ENCODE measurements at regions not wholly inside any gene's neighbourhood (a gene's known extent, or its start where the extent isn't known, plus 50 kb on each side); places are given as distances from the start of the nearest gene placed in this dataset.

GRCh38 chr2:144681389-144681788 lies 161.5 kb upstream of the ZEB2 start:
- no peak for DNase-seq (ENCODE audit: low read depth in 2 of 2)

GRCh38 chr2:144679942-144680341 lies 160.0 kb upstream of the ZEB2 start:
- no peak for DNase-seq (ENCODE audit: low read depth in 2 of 2)

GRCh38 chr2:144678736-144679135 lies 158.8 kb upstream of the ZEB2 start:
- no peak for DNase-seq (ENCODE audit: low read depth in 2 of 2)

GRCh38 chr2:144675731-144676130 lies 155.8 kb upstream of the ZEB2 start:
- no peak for DNase-seq (ENCODE audit: low read depth in 2 of 2)

- no peak for DNase-seq (ENCODE audit: low read depth in 2 of 2)
Measured at GRCh38 chr2:144675331-144675730, 155.4 kb upstream of the ZEB2 start.

- no peak for DNase-seq (ENCODE audit: low read depth in 2 of 2)
Measured at GRCh38 chr2:144674071-144674470, 154.2 kb upstream of the ZEB2 start.

GRCh38 chr2:144673456-144673855 lies 153.5 kb upstream of the ZEB2 start:
- DNase-seq (ENCODE audit: low read depth in 2 of 2): no peak

GRCh38 chr2:144671695-144672455 lies 152.0 kb upstream of the ZEB2 start:
- DNase-seq (ENCODE audit: low read depth in 2 of 2): no peak

- no peak for DNase-seq (ENCODE audit: low read depth in 2 of 2)
Measured at GRCh38 chr2:144670738-144671137, 150.8 kb upstream of the ZEB2 start.

GRCh38 chr2:144670080-144670479 lies 150.2 kb upstream of the ZEB2 start:
- no peak for DNase-seq (ENCODE audit: low read depth in 2 of 2)

GRCh38 chr2:144669196-144669987 lies 149.5 kb upstream of the ZEB2 start:
- no peak for DNase-seq (ENCODE audit: low read depth in 2 of 2)

- no peak for DNase-seq (ENCODE audit: low read depth in 2 of 2)
Measured at GRCh38 chr2:144668493-144669110, 148.7 kb upstream of the ZEB2 start.

GRCh38 chr2:144666032-144666431 lies 146.1 kb upstream of the ZEB2 start:
- DNase-seq (ENCODE audit: low read depth in 2 of 2): no peak

- DNase-seq (ENCODE audit: low read depth in 2 of 2): no peak
Measured at GRCh38 chr2:144663207-144663606, 143.3 kb upstream of the ZEB2 start.

GRCh38 chr2:144660518-144661316 lies 140.8 kb upstream of the ZEB2 start:
- DNase-seq (ENCODE audit: low read depth in 2 of 2): no peak

GRCh38 chr2:144659731-144660275 lies 139.9 kb upstream of the ZEB2 start:
- DNase-seq (ENCODE audit: low read depth in 2 of 2): peak; percentile 20 to 40

- no peak for DNase-seq (ENCODE audit: low read depth in 2 of 2)
Measured at GRCh38 chr2:144654523-144654922, 134.6 kb upstream of the ZEB2 start.

GRCh38 chr2:144650907-144651306 lies 131.0 kb upstream of the ZEB2 start:
- DNase-seq (ENCODE audit: low read depth in 2 of 2): no peak

GRCh38 chr2:144648837-144649465 lies 129.0 kb upstream of the ZEB2 start:
- DNase-seq (ENCODE audit: low read depth in 2 of 2): no peak

GRCh38 chr2:144645083-144645778 lies 125.3 kb upstream of the ZEB2 start:
- no peak for DNase-seq (ENCODE audit: low read depth in 2 of 2)

GRCh38 chr2:144644549-144644948 lies 124.6 kb upstream of the ZEB2 start:
- DNase-seq (ENCODE audit: low read depth in 2 of 2): no peak

Data from stimulated activated CD8-positive, alpha-beta memory T cell treated with anti-CD3 and anti-CD28 coated beads, Interleukin-2, amount 100 ng/mL, for 1 hour (primary cell).